GM23248 (cell line): ENCODE measurements at regions not wholly inside any gene's neighbourhood (a gene's known extent, or its start where the extent isn't known, plus 50 kb on each side); places are given as distances from the start of the nearest gene placed in this dataset.
"Not testable (repeated sequence)": the region's sequence is repeated elsewhere in the genome, so short reads cannot be mapped to it uniquely, and the experiment has no call there.

Experiments
- DNase-seq: peaks from one replicate; pipeline ENCODE4 v3.0.0-alpha.2; 2015
- H2AFZ ChIP-seq: fragments of 200-600 bp; sonication (generic); 2 replicates; pipeline ENCODE4 v1.6.1; 2016; ENCODE audit warnings: antibody characterized with exemption
- H3F3A ChIP-seq: fragments of 200-600 bp; sonication (generic); 2 replicates; pipeline ENCODE4 v1.6.1; 2016; ENCODE audit warnings: mild to moderate bottlenecking, antibody characterized with exemption, mixed run types; ENCODE audit not compliant: insufficient read depth
- H3K27ac ChIP-seq: fragments of 200-600 bp; sonication (generic); 2 replicates; pipeline ENCODE4 v1.5.1; 2016; ENCODE audit warnings: mild to moderate bottlenecking
- H3K27me3 ChIP-seq: fragments of 200-600 bp; sonication (generic); replicated peaks from 2 replicates; pipeline ENCODE4 v1.6.1; 2016; ENCODE audit warnings: mild to moderate bottlenecking; ENCODE audit not compliant: insufficient read depth
- H3K36me3 ChIP-seq: fragments of 200-600 bp; sonication (generic); 2 replicates; pipeline ENCODE4 v1.6.1; 2016; ENCODE audit warnings: low read depth, mild to moderate bottlenecking
- H3K4me1 ChIP-seq: fragments of 200-600 bp; sonication (generic); 2 replicates; pipeline ENCODE4 v1.6.1; 2016; ENCODE audit warnings: mild to moderate bottlenecking; ENCODE audit not compliant: insufficient read depth
- H3K4me2 ChIP-seq: fragments of 200-600 bp; sonication (generic); one replicate; pipeline ENCODE4 v1.6.1; 2016; ENCODE audit warnings: mild to moderate bottlenecking; ENCODE audit not compliant: unreplicated experiment
- H3K4me3 ChIP-seq: fragments of 200-600 bp; sonication (generic); 2 replicates; pipeline ENCODE4 v1.5.1; 2016; ENCODE audit warnings: mild to moderate bottlenecking
- H3K79me2 ChIP-seq: fragments of 200-600 bp; sonication (generic); 2 replicates; pipeline ENCODE4 v1.6.1; 2016; ENCODE audit warnings: mild to moderate bottlenecking; ENCODE audit not compliant: insufficient read depth
- H3K9ac ChIP-seq: fragments of 200-600 bp; sonication (generic); 2 replicates; pipeline ENCODE4 v1.6.1; 2016; ENCODE audit warnings: mild to moderate bottlenecking
- H3K9me2 ChIP-seq: fragments of 200-600 bp; sonication (generic); 2 replicates; pipeline ENCODE4 v1.6.1; 2016; ENCODE audit warnings: mixed run types, mild to moderate bottlenecking, moderate library complexity; ENCODE audit not compliant: insufficient read depth
- H3K9me3 ChIP-seq: fragments of 200-600 bp; sonication (generic); one replicate; pipeline ENCODE4 v1.6.1; 2017; ENCODE audit warnings: low read depth
- H4K20me1 ChIP-seq: fragments of 200-600 bp; sonication (generic); 2 replicates; pipeline ENCODE4 v1.6.0; 2016; ENCODE audit not compliant: insufficient read depth
- EZH2 ChIP-seq: fragments of 200-600 bp; sonication (generic); IDR thresholded peaks from 2 replicates; pipeline ENCODE4 v1.6.1; 2018; ENCODE audit warnings: antibody characterized with exemption, mild to moderate bottlenecking; ENCODE audit not compliant: insufficient read depth, poor library complexity, severe bottlenecking
- EZH2phosphoT487 ChIP-seq: fragments of 200-600 bp; sonication (generic); IDR thresholded peaks from 2 replicates; pipeline ENCODE4 v1.6.1; 2018; ENCODE audit warnings: antibody characterized with exemption, moderate library complexity, mild to moderate bottlenecking, low read depth; ENCODE audit not compliant: insufficient read depth
- WGBS, 2 experiments: methylation state at CpG; one replicate each; pipeline ENCODE4 v1.1.6; 2015 to 2017; ENCODE audit warnings: low lambda C conversion rate in 2 of 2, low coverage in 1 of 2; ENCODE audit errors: missing lambda C conversion rate in 2 of 2; 5-methylcytosine and 5-hydroxymethylcytosine counted together
- in situ Hi-C: fragments of 300-500 bp; cut with MboI; formaldehyde crosslinking; loops from 2 replicates; pipeline ENCODE4 v1.15.0; 2020

GRCh38 chr14:43671716-43672485, 835.2 kb downstream of the FSCB start:
- H3K4me1 ChIP-seq: no peaks in the 10 kb centered on the region
- H2AFZ ChIP-seq: no peak overlapping the region
- H3K27me3 ChIP-seq: no peaks in the 10 kb centered on the region
- H4K20me1 ChIP-seq: no peaks in the 10 kb centered on the region
- no peak overlapping the region for H3K9ac ChIP-seq
- H3K4me2 ChIP-seq: no peak overlapping the region
- no peaks in the 10 kb centered on the region for H3K9me2 ChIP-seq
- H3K36me3 ChIP-seq: no peaks in the 10 kb centered on the region
- no peak overlapping the region for H3K27ac ChIP-seq
- no peaks in the 10 kb centered on the region for H3K79me2 ChIP-seq
- in situ Hi-C loops: no loop called here
- TF ChIP-seq EZH2phosphoT487: no peak
- TF ChIP-seq EZH2: no peak
- H3K4me3 ChIP-seq: no peak overlapping the region
- H3K9me3 ChIP-seq: no peaks in the 10 kb centered on the region
- no peaks in the 10 kb centered on the region for H3F3A ChIP-seq
- WGBS, 2 experiments: 26 to 29% methylated on average over 3 of the region's 3 CpGs
- DNase-seq: no peak

GRCh38 chr14:43669355-43669754, 837.7 kb downstream of the FSCB start:
- no peak overlapping the region for H3K27ac ChIP-seq
- TF ChIP-seq EZH2 (no peak), EZH2phosphoT487 (no peak)
- no peaks in the 10 kb centered on the region for H3K79me2 ChIP-seq
- no peaks in the 10 kb centered on the region for H3F3A ChIP-seq
- H2AFZ ChIP-seq: no peak overlapping the region
- WGBS, 2 experiments: 3% methylated on average over 1 of the region's 1 CpG
- H3K4me1 ChIP-seq: no peaks in the 10 kb centered on the region
- no peak overlapping the region for H3K9ac ChIP-seq
- H3K4me2 ChIP-seq: no peak overlapping the region
- in situ Hi-C loops: no loop called here
- H3K9me2 ChIP-seq: no peaks in the 10 kb centered on the region
- H3K36me3 ChIP-seq: no peaks in the 10 kb centered on the region
- H4K20me1 ChIP-seq: no peaks in the 10 kb centered on the region
- H3K4me3 ChIP-seq: no peak overlapping the region
- no peak for DNase-seq
- H3K27me3 ChIP-seq: no peaks in the 10 kb centered on the region
- H3K9me3 ChIP-seq: no peaks in the 10 kb centered on the region

GRCh38 chr14:43665570-43666267, 841.4 kb downstream of the FSCB start:
- H3K4me3 ChIP-seq: no peak overlapping the region
- no peaks in the 10 kb centered on the region for H3K9me3 ChIP-seq
- H3K9me2 ChIP-seq: no peaks in the 10 kb centered on the region
- no peak overlapping the region for H3K9ac ChIP-seq
- no peaks in the 10 kb centered on the region for H3F3A ChIP-seq
- no peak overlapping the region for H3K27ac ChIP-seq
- H2AFZ ChIP-seq: no peak overlapping the region
- H3K79me2 ChIP-seq: no peaks in the 10 kb centered on the region
- in situ Hi-C loops: no loop called here
- TF ChIP-seq EZH2phosphoT487 (no peak), EZH2 (no peak)
- H3K4me2 ChIP-seq: no peak overlapping the region
- DNase-seq: no peak
- H3K36me3 ChIP-seq: no peaks in the 10 kb centered on the region
- no peaks in the 10 kb centered on the region for H3K4me1 ChIP-seq
- H3K27me3 ChIP-seq: no peaks in the 10 kb centered on the region
- 51 to 54% methylated on average over 9 of the region's 9 CpGs for WGBS, 2 experiments
- no peaks in the 10 kb centered on the region for H4K20me1 ChIP-seq

GRCh38 chr14:43655194-43655593, 851.9 kb downstream of the FSCB start:
- H2AFZ ChIP-seq, H3K79me2 ChIP-seq, H3K4me1 ChIP-seq, H3K4me3 ChIP-seq, H3K4me2 ChIP-seq, DNase-seq, H3K27me3 ChIP-seq, H3K36me3 ChIP-seq, H3F3A ChIP-seq, H3K9ac ChIP-seq, H3K9me3 ChIP-seq, H3K9me2 ChIP-seq, H4K20me1 ChIP-seq, H3K27ac ChIP-seq, in situ Hi-C loops: not testable (repeated sequence)
- 30 to 34% methylated on average over 2 of the region's 2 CpGs for WGBS, 2 experiments
